Lower leg skin (tissue), 3 donors: ENCODE measurements at regions not wholly inside any gene's neighbourhood (a gene's known extent, or its start where the extent isn't known, plus 50 kb on each side); places are given as distances from the start of the nearest gene placed in this dataset.

Experiments used
- POLR2A ChIP-seq, 2 donors: fragments of 450-650 bp; IDR thresholded peaks; one replicate each; pipeline ENCODE4 v1.6.1; 2016 to 2017; ENCODE audit warnings: antibody characterized with exemption in 2 of 2, mild to moderate bottlenecking in 1 of 2, moderate library complexity in 1 of 2
- TF ChIP-seq, protein P1 (sequence below), 3 donors: fragments of 450-650 bp; IDR thresholded peaks; one replicate each; pipeline ENCODE4 v1.5.1; 2016; ENCODE audit warnings: antibody characterized with exemption in 3 of 3, mild to moderate bottlenecking in 3 of 3, moderate library complexity in 2 of 3

GRCh38 chr20:29472606-29473005 is 1784.9 kb upstream of the DEFB115 start:
- TF ChIP-seq, protein P1, sequence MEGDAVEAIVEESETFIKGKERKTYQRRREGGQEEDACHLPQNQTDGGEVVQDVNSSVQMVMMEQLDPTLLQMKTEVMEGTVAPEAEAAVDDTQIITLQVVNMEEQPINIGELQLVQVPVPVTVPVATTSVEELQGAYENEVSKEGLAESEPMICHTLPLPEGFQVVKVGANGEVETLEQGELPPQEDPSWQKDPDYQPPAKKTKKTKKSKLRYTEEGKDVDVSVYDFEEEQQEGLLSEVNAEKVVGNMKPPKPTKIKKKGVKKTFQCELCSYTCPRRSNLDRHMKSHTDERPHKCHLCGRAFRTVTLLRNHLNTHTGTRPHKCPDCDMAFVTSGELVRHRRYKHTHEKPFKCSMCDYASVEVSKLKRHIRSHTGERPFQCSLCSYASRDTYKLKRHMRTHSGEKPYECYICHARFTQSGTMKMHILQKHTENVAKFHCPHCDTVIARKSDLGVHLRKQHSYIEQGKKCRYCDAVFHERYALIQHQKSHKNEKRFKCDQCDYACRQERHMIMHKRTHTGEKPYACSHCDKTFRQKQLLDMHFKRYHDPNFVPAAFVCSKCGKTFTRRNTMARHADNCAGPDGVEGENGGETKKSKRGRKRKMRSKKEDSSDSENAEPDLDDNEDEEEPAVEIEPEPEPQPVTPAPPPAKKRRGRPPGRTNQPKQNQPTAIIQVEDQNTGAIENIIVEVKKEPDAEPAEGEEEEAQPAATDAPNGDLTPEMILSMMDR (IDR thresholded peaks at IDR 0.05) = no peak
- TF ChIP-seq POLR2A (IDR thresholded peaks at IDR 0.05) = no peak
